H1 (cell line): ENCODE measurements at regions not wholly inside any gene's neighbourhood (a gene's known extent, or its start where the extent isn't known, plus 50 kb on each side); places are given as distances from the start of the nearest gene placed in this dataset.

Source experiments
- CREB1 ChIP-seq: IDR thresholded peaks from 2 replicates; pipeline ENCODE4 v1.6.1; 2012; ENCODE audit warnings: inconsistent platforms
- CTCF ChIP-seq, 3 experiments: IDR thresholded peaks; 1 replicate in 2 of 3; 2 replicates in 1 of 3; pipeline versions ENCODE4 v1.5.1 to v1.6.1; 2011; ENCODE audit warnings: low read length in 3 of 3, mild to moderate bottlenecking in 3 of 3, inconsistent platforms in 2 of 3, low read depth in 1 of 3, moderate library complexity in 1 of 3; ENCODE audit not compliant: insufficient read depth in 1 of 3; ENCODE audit errors: control extremely low read depth in 1 of 3
- E2F6 ChIP-seq: IDR thresholded peaks from 2 replicates; pipeline ENCODE4 v1.6.1; 2012; ENCODE audit warnings: inconsistent platforms
- EZH2 ChIP-seq: fragments of 200-600 bp; sonication (generic); IDR thresholded peaks from 2 replicates; pipeline ENCODE4 v1.7.1; 2012; ENCODE audit warnings: low read depth, mild to moderate bottlenecking, moderate library complexity, low read length, inconsistent platforms; ENCODE audit not compliant: severe bottlenecking
- JUND ChIP-seq: IDR thresholded peaks from 2 replicates; pipeline ENCODE4 v1.6.1; 2011; ENCODE audit warnings: mild to moderate bottlenecking, improper control_type of control experiment, low read length
- MAX ChIP-seq: IDR thresholded peaks from 2 replicates; pipeline ENCODE4 v1.6.1; 2012; ENCODE audit warnings: inconsistent platforms
- POLR2A ChIP-seq, 2 experiments: IDR thresholded peaks; 1 replicate in 1 of 2; 2 replicates in 1 of 2; pipeline ENCODE4 v1.6.1; 2011; ENCODE audit warnings: low read depth in 2 of 2, low read length in 2 of 2, mild to moderate bottlenecking in 2 of 2; ENCODE audit errors: control extremely low read depth in 1 of 2
- RNF2 ChIP-seq: fragments of 200-900, 300-1000 bp; sonication (generic); IDR thresholded peaks from 2 replicates; pipeline ENCODE4 v1.7.1; 2016; ENCODE audit warnings: borderline replicate concordance, low read depth, mild to moderate bottlenecking, antibody characterized with exemption, low read length; ENCODE audit not compliant: poor library complexity, severe bottlenecking; ENCODE audit errors: missing control alignments
- SP4 ChIP-seq: IDR thresholded peaks from 2 replicates; pipeline ENCODE4 v1.6.1; 2012; ENCODE audit warnings: low read length, inconsistent platforms
- TCF12 ChIP-seq: IDR thresholded peaks from 2 replicates; pipeline ENCODE4 v1.6.1; 2011; ENCODE audit warnings: low read depth, mild to moderate bottlenecking, low read length
- TEAD4 ChIP-seq: IDR thresholded peaks from 2 replicates; pipeline ENCODE4 v1.6.1; 2012; ENCODE audit warnings: low read depth, low read length, inconsistent platforms, mixed read lengths
- YY1 ChIP-seq: IDR thresholded peaks from 2 replicates; pipeline ENCODE4 v1.6.1; 2011; ENCODE audit warnings: low read depth, mild to moderate bottlenecking, low read length

- no peak for TF ChIP-seq CTCF (IDR thresholded peaks at IDR 0.05; ENCODE audit: control extremely low read depth in 1 of 3, insufficient read depth in 1 of 3, low read depth in 1 of 3, low read length in 3 of 3)
- TF ChIP-seq POLR2A (IDR thresholded peaks at IDR 0.05; ENCODE audit: control extremely low read depth in 1 of 2, low read depth in 2 of 2, low read length in 2 of 2): no peak
- TF ChIP-seq E2F6: no peak
- no peak for TF ChIP-seq SP4
- no peak for TF ChIP-seq RNF2
- TF ChIP-seq MAX: no peak
- no peak for TF ChIP-seq CREB1
- no peak for TF ChIP-seq EZH2
- TF ChIP-seq YY1: no peak
- TF ChIP-seq TCF12: no peak
- no peak for TF ChIP-seq JUND
- TF ChIP-seq TEAD4: no peak
These were observed 372.6 kb downstream of the NR2F2 start for GRCh38 chr15:96703091-96703490.
